HG03196 (cell line): ENCODE measurements at regions not wholly inside any gene's neighbourhood (a gene's known extent, or its start where the extent isn't known, plus 50 kb on each side); places are given as distances from the start of the nearest gene placed in this dataset.

ENCODE experiments used
- ATAC-seq: cut with Tn5 transposase; IDR thresholded peaks from one replicate; pipeline ENCODE4 v1.9.1; 2021; ENCODE audit not compliant: unreplicated experiment

DNA sequence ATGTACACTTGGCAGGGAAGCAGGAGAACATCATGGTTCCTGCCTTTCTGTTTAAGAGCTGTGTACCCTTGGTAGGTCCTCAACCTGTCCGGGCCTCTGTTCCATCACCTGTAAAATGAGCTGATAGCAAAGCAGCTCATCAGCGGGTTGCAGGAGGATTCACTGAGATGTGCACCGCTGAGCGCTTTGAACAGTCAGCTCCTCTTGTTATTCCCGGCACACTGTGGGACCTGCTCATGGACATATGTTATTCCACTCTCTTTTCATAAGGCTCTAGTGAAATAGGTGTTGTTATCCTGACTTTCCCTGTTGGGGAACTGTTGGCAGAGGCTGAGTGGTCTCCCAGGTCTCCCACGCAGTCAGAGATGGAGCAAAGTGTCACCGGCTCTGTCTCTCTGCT lies 497.5 kb upstream of the ZMIZ1 start:
- no peak for ATAC-seq

DNA sequence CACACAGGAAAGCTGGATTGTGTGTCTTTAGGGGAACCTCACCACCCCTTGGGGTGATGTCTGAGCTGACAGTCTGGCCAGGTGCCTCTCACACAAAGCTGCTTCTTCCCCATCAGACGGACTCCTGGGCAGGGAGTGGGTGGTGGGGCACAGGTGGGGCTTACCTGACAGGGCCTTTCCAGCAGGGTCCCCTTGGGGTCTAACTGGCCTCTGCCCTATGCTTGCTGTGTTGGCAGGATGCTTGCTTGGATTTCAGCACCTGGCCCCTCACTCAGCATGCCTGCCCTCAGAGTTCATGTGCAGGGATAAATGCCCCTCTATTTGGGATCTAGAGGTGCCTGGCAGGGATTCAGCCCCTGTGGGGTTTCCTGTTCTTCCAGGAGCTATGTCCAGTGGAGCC lies 496.9 kb upstream of the ZMIZ1 start:
- no peak for ATAC-seq

DNA sequence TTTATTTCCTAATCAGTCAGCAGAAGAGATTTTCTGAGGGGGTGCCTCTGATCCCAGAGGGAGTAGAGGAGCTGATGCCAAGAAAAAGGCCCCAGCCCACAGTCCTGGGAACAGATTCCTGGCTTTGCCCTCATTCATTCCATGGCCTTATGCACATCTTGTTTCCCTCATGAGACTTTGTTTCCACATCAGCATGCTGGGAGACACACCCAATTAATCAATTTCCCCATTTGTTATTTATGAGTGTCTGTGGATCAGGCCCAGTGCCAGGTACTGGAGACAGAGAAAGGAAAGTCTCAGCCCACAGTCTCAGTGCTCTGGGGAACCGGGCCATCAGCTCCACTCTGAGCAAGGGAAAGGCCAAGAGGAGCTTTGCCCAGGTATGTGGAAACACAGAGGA lies 496.2 kb upstream of the ZMIZ1 start:
- no peak for ATAC-seq

DNA sequence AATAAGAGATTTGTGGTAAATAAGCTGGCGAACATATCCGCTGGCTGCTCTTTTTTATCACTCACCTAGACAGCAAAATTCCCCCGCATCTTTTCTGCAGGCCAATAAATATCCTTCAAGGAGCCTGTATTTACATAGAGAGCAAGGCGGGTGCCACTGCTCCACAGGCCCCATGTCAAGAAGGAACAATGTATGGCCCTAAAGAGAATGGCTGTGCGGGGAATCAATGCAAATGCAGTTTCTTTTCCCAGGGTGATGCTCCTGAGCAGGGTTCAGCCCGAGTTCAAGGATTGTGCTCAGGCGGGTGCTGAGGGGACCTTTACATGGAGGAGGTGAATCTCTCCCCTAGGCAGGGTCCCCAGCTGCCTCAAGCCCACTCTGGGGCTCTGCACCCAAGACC lies 494.2 kb upstream of the ZMIZ1 start:
- no peak for ATAC-seq

DNA sequence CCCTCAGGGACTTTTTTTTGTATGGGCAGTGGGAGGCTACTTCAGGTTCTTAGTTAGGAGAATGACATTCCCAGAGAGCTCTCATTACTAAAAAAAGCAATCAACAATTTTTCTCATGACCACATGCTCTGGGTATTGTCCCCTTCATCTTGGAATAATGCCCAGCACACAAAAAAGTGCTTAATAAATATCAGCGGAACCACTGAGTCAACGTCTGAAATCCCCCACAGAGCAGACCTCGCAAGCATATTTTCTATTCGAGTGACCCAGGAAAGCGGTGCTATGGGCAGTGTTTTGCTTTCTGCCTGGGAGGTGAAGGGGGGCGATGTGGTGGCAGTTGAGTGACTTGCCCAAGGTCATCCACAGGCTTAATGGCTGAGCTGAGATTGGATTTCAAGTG lies 493.4 kb upstream of the ZMIZ1 start:
- no peak for ATAC-seq

DNA sequence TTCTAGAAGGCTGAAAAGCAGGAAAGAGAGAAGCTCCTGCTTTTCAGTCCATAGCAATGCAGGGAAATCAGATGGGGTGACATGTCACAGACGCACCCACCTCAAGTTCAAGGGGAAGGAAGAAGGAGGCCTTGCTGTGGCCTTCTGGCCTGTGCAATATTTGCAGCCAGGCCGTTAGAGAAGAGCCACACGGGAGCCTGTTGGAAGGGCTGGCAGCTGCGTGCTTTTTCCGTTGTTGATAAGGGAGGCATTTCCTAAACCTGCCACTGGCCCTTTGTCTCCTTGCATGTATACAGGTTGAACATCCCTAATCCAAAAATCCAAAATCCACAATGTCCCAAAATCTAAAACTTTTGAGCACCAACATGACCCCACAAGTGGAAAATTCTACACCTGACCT lies 492.5 kb upstream of the ZMIZ1 start:
- ATAC-seq = no peak

DNA sequence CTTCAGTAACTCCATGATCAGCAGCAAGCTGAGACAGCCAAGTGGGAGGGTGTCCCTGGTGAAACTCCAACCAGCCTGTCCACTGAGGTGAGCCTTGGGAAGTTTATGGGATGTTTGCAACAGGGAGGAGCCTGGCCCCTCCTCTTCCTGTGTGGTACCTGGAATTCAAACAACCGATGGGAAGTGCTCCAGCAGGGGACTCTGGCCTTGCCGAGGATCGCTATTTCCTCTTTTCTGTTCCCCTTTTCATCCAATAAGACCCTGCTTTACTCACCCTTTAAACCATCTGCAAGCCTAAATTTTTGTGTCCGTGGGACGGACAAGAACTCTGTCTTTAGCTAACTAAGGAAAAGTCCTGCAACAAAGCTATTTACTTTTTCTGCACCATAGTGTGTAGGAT lies 491.1 kb upstream of the ZMIZ1 start:
- ATAC-seq = no peak

DNA sequence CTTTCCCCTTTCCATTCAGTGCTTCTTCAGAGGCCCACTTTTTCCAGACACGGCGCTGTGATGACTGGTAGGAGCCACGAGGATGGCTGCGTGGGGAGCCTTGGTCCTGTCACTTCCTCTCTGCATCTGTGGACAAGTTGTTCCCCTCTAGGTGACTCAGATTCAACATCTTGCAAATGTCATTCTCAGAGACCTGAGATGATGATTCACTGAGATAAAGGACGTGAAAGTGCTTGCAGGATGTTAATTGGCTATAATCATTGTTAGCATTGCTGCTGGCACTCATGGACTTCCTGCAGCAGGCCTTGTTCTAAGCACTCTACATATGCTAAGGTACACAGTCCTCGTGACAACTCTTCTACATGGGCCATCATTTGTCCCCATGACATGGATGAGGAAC lies 489.8 kb upstream of the ZMIZ1 start:
- ATAC-seq = no peak

DNA sequence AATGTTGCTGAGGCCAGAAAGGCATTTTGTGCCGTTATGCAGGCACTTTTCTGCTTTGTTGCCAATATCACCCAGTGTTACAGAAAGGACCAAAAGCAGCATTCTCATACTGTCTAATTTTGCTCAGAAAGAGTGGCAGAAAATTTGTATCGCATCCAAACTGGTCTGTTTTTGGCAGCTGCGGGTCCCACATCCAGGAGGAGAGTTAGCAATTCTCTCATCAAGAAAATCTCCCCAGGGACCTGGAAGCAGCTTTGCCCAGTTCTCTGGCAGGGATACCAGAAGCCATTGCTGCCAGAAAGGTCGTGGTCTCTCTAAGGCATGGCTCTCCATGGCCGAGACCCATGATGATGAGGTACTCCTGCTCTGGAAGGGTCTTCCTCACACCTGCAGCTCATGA lies 489.2 kb upstream of the ZMIZ1 start:
- ATAC-seq = no peak

DNA sequence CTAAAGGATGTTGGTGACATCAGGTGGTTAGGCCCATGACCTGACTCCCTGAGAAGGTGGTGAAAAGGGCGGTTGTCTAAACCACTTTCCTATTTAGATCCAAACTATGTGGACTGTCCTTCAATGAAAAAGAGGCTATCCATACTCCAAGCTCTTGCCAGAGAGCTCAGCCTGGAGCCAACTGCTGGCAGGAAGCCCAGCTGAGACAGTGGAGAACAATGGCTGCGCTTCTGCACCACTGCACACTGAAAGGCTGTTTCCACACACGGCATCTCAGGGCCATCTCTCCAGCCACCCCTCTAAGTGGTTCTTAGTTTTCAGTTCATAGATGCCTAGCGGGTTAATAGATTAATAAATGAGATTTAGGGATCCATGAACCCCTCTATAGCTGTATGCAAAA lies 488.8 kb upstream of the ZMIZ1 start:
- no peak for ATAC-seq

DNA sequence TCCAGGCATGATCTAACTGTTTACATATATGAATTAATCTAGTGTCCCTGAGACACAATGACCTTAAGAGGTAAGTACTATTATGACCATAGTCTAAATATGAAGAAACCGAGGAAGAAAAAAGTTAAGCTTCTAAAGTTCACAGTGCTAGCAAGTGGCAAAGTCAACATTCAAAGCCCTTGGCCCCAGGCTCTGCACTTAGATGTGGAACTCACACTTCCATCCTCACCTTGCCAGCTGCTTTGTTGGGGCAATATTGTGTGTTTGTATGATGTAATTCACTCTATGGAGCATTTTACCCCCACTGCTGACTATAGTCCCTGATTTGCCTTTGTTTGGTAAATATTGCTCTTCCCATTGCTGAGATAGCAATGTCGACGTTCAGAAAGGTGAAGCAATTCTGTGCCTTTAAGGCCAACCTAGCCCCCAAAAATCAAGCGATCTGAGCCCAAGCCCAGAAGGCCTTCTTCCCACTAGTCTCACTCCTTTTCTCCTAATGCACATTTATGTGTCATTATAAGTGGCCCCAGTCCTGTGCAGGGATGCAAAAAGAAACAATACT lies 487.6 kb upstream of the ZMIZ1 start:
- ATAC-seq = no peak

DNA sequence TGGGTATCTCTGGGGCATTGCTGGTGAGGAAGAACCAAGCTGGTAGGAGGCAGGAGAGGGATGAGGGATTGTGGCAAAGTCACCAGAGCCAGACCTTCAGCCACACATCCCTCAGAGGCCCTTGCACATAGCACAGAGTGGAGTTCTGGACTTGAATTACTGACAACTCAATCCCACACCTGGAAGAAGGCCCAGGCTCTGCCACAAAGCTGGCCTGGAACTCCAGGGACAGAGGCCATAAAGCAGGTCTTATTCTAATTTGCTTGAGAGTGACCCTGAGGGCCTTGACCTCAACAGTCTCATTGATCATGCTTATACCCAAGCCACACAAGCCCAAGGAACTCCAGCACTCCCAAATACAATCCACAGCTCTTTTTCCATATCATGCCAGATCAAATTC lies 486.2 kb upstream of the ZMIZ1 start:
- no peak for ATAC-seq

DNA sequence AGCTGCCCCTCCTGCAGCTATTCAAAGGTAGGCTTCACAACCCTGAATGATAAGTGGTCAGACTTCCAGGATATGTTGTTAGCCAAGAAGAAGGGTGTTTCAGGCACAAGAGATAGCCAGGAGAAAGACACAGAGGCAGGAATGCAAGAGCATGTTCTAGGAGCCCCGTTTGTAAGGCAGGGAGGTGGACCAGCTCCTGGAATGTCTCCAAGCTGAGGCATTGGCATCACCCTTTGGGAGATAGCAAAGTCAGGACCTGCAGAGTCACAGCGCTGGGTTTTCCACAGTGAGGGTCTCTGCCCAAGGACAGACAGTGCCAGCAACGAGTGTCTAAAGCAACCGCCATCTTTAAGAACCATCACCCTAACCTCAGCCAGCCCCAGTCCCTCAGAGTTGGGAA lies 484.5 kb upstream of the ZMIZ1 start:
- no peak for ATAC-seq

DNA sequence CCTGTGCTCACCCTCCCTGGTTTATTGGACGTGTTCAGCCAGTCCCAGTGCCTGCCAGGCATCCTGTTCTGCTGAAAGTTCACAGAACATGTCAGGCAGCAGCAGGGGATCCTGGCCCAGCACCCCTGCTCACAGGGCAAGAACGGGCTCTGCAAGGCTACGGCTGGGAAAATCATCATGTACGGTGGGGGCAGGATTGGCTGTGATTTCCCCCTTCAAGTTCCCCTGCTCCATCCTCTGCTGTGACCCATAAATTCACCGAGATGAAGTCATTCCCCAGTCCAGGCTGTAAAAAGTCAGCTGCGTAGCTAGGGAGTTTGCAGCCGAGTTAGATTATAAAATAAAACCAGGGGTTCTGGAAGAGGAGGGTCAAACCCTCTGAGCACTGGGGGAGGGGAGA lies 484.1 kb upstream of the ZMIZ1 start:
- no peak for ATAC-seq

DNA sequence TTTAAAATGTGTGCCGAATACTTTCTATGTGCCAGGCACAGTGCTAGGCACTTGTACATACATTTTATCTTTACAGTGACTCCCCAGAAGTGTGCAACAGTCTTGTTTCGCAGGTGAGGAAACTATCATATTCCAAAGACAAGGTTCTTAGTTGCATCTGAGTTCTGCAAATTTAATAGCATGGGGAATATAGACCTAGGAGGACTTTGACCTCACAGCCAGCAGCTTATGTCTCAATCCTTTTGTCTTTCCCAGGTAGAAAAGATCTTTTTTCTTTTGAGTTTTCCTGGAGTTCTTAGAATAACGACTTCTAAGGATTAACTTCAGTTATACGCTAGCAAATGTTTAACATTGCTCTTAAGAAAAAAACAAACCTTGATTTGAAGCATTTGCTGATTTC lies 482.8 kb upstream of the ZMIZ1 start:
- no peak for ATAC-seq

DNA sequence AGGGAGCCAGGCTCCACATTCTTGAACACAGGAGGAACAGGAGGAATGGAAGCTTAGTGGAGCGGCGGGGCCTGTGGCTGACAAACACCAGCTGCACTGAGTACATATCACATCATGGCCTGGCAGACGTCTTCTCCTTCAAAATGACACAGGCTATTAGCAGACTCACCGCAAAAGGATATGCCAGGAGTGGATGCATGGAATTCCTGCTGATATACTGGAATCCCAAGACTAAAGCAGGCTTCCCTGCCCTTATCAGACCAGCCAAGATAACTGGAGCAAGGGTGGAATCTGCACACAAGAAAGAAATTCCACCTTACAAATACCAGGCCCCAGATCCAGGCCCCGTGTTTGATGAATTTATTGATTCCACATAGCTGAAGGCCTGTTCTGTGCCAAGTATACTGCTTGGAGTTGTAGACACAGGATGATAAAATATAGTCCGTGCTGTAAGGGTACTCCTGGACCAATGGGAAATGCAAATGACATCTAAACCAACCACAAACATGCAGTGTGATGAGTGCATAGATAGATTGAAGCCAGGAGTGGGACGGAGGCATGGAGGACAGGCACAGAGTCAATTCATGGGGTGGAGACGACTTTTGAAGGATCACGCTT lies 480.5 kb upstream of the ZMIZ1 start:
- no peak for ATAC-seq

DNA sequence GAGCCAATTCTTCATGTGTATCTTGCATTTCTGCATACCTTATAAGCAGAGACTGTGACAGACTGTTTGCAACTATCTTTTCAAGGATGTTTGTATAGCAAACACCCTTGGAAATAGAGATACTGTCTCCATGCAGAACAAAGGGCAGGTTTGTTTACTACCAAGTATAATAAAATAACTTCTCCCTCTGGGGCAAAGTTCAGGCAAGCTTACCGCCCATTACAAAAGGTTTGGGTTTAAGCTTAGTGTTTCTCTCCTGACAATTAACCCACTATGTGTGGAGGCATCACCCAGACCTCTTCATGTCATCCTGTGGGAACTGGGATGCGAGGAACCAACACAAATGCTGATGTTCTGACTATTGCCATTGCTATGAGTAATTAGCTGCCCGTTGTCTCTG lies 479.1 kb upstream of the ZMIZ1 start:
- no peak for ATAC-seq

DNA sequence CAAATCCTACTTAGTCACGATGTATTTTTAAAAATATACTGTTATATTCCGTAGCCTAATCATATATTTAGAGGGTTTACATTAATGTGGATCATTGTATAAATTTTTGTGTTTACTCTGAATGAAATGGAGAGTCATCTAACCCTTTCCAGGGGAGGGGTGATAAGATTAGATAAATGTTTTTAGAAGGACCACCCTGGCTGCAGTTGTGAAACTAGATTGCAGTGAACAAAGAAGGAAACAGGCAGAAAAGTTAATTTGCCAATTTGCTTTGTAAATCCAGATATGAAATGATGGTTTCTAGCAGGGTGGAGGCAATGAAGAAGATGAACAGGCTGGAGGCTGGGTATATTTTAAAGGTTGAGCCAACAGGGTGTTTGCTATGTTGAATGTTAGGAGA lies 477.7 kb upstream of the ZMIZ1 start:
- no peak for ATAC-seq

DNA sequence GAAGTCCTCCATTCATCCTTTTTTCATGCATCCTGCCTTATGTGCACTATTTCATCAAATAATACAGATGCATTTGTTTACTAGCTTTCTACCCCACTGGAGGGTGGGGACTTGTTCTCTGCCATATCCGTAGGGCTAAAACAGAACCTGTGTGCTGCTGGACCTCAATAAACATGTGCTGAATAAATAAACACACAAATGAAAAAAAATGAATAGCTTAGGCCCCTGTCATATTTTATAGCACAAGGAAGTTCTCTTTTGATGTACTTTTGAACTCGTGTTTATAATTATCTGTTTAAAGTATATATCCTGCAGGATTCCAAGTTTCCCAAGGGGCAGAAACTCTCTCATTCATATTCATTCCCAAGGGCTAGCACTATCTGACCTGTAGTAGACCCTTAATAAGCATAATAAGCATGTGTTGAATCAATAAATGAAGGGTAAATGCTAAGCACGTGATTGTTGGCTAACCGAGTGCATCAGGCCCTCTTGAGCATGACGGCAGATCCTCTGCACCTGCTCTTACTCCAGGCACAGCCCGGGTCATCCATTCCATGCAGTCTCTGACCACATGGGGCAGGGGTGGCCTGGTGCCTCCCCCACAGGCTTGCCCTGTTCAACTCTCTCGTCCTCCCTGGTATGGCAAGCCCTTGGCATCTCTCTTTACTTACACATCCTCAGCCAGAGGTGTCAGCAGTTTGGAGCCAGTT lies 474.1 kb upstream of the ZMIZ1 start:
- ATAC-seq = no peak

DNA sequence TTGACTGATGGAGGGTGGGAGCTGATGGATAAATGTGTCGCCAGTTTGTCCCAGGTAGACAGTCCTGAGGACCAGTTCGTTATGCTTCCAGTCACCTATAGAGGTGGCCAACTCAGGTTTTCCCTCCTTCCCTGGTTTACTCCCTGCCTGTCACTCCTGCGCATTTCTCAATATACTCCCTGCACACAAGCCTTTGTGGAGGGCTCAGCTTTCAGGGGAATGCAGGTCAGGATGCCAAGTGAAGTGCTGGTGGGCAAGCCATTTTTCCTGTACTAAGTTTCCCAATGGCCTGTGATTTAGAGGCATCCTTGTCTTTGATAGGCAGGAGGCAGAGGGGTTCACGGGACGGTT lies 473.5 kb upstream of the ZMIZ1 start:
- no peak for ATAC-seq

DNA sequence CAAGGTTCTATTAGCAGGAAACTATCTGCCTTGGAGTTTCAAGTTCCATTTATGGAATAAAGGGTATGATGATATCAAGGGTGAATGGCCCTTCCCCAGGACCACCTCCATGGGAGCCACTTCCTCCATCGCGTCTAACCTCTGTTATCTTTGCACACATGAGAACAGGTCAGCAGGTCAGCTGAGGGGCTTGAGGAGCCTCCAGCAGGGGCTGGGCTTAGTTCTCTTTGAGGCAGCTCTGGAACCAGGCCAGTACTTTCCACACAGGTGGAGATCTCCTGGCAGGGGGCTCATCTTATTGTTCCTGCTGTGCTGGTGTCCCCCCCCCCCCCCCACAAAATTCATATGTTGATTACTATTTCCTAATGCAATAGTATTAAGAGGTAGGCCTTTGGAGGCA lies 472.2 kb upstream of the ZMIZ1 start:
- ATAC-seq = no peak

DNA sequence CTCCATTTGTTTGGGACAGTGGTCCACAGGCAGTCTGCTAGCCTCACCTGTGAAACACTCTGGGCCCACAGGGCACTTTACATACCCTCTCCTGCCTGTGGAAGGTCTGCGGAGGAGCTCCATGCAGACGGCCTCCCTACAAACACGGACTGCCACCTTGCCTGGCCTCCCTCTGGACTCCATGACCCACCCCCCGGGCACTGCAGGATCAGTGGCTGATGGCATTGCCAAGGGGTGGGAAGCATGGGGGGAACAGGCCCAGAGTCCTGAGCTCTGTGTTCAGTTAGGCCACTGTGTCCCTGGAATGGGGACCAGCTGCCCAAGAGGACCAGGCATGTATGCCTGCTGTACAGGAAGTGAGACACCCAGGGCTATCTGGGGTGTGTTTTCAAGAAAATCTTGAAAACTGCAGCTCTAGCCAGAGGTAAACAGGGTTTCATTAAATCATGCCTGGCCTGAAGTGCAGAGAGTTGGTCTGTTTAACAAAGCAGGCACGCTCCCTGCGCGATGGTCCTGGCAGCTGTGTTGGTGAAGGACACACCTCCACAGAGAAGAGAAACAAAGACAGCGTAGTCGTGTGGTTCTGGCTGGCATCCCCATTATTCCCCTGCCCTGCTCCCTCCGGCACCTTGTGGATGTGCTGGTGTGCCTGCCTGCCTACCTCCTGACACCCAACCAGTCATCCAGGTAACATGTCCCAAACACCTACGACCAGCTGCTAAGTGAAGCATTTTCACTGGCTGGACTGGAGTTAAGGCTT lies 470.8 kb upstream of the ZMIZ1 start:
- ATAC-seq = no peak
